ENCODE measurements at regions not wholly inside any gene's neighbourhood (a gene's known extent, or its start where the extent isn't known, plus 50 kb on each side); places are given as distances from the start of the nearest gene placed in this dataset.

DNA sequence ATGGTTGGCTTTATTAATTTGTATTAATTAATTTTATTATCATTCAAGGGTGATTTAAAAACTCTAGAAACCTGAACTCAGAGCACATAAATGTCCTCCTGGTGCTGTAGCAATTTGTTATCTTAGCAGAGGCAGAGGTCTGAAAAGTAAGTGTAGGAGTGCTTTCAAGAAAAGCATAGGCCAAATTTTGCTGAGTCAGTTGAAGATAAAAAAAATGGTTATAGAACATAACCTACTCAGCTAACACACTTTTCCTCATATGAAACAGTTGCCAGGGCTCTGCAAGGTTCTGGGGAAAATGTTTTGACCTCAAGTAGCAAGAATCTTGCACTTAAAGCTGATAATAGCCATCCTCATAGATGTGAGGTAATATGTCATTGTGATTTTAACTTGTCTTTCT, 53.5 kb upstream of the CHODL start:
- no peak overlapping the region for H2BK120ac ChIP-seq (replicated peaks; ENCODE audit: low read depth, low read length)
- TF ChIP-seq, protein P1, sequence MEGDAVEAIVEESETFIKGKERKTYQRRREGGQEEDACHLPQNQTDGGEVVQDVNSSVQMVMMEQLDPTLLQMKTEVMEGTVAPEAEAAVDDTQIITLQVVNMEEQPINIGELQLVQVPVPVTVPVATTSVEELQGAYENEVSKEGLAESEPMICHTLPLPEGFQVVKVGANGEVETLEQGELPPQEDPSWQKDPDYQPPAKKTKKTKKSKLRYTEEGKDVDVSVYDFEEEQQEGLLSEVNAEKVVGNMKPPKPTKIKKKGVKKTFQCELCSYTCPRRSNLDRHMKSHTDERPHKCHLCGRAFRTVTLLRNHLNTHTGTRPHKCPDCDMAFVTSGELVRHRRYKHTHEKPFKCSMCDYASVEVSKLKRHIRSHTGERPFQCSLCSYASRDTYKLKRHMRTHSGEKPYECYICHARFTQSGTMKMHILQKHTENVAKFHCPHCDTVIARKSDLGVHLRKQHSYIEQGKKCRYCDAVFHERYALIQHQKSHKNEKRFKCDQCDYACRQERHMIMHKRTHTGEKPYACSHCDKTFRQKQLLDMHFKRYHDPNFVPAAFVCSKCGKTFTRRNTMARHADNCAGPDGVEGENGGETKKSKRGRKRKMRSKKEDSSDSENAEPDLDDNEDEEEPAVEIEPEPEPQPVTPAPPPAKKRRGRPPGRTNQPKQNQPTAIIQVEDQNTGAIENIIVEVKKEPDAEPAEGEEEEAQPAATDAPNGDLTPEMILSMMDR (IDR thresholded peaks at IDR 0.05; ENCODE audit: control extremely low read depth in 1 of 3, insufficient read depth in 1 of 3, low read depth in 1 of 3, low read length in 3 of 3), result no peak
- TF ChIP-seq MAFK (IDR thresholded peaks at IDR 0.05; ENCODE audit: low read depth, low read length), result peak; percentile 48
- H3K9ac ChIP-seq (replicated peaks in 1 of 4; ENCODE audit: extremely low read depth in 1 of 4, low read depth in 3 of 4, low read length in 3 of 4), result no peak overlapping the region
- H3K4me3 ChIP-seq (ENCODE audit: extremely low read depth in 1 of 4, insufficient read depth in 2 of 4, low read depth in 3 of 4, low read length in 4 of 4), result no peak overlapping the region
- no peak overlapping the region for H3K14ac ChIP-seq (ENCODE audit: insufficient read length)
- no peaks in the 10 kb centered on the region for H3K23me2 ChIP-seq (ENCODE audit: low read depth, low read length)
- no peak overlapping the region for H2BK12ac ChIP-seq (ENCODE audit: low read depth, low read length)
- H3K27me3 ChIP-seq (replicated peaks in 1 of 4; ENCODE audit: control insufficient read depth in 3 of 4, extremely low read depth in 1 of 4, insufficient read depth in 3 of 4, low read length in 3 of 4), result no peaks in the 10 kb centered on the region
- FAIRE-seq (no peak), DNase-seq (ENCODE audit: low read depth in 1 of 2, low spot score in 2 of 2) (no peak)
- H3K18ac ChIP-seq (ENCODE audit: extremely low read depth, low read length), result no peak overlapping the region
- ChIA-PET CTCF (ENCODE audit: partially characterized antibody) (no interaction called here), POLR2A (ENCODE audit: partially characterized antibody) (no interaction called here)
- H3K4ac ChIP-seq (replicated peaks; ENCODE audit: insufficient read length, low read depth, low read length), result no peak overlapping the region
- no peak overlapping the region for H3K27ac ChIP-seq (ENCODE audit: low read depth, low read length)
- no peak overlapping the region for H2AK5ac ChIP-seq (ENCODE audit: low read depth, low read length)
- no peaks in the 10 kb centered on the region for H3K9me3 ChIP-seq (ENCODE audit: insufficient read depth in 2 of 2, low read depth in 1 of 2, low read length in 1 of 2)
- H3K4me1 ChIP-seq (replicated peaks in 1 of 4; ENCODE audit: control insufficient read depth in 3 of 4, insufficient read depth in 4 of 4, low read length in 3 of 4), result no peaks in the 10 kb centered on the region
- H3K36me3 ChIP-seq (ENCODE audit: control insufficient read depth in 2 of 4, insufficient read depth in 4 of 4, low read length in 3 of 4), result no peaks in the 10 kb centered on the region
- H4K91ac ChIP-seq (replicated peaks; ENCODE audit: insufficient read length, low read length), result no peak overlapping the region
- no peak overlapping the region for H3K4me2 ChIP-seq (ENCODE audit: insufficient read depth in 1 of 2, low read depth in 2 of 2, low read length in 2 of 2)
- H2BK15ac ChIP-seq (ENCODE audit: low read length), result no peak overlapping the region
- H4K20me1 ChIP-seq (replicated peaks in 1 of 2; ENCODE audit: control insufficient read depth in 1 of 2, insufficient read depth in 2 of 2, low read length in 2 of 2), result no peaks in the 10 kb centered on the region
- no peak overlapping the region for H2AFZ ChIP-seq (ENCODE audit: low read length)
- H2BK20ac ChIP-seq (ENCODE audit: low read length), result no peak overlapping the region
- no peak overlapping the region for H3K56ac ChIP-seq (replicated peaks; ENCODE audit: insufficient read length, low read depth, low read length)
- no peaks in the 10 kb centered on the region for H3K79me2 ChIP-seq (ENCODE audit: control insufficient read depth in 1 of 2, insufficient read depth in 2 of 2, low read length in 2 of 2)
- no peak overlapping the region for H3K23ac ChIP-seq (ENCODE audit: insufficient read length)
- no peak overlapping the region for H4K8ac ChIP-seq (ENCODE audit: extremely low read depth, insufficient read depth, low read length)
- H4K5ac ChIP-seq (ENCODE audit: insufficient read length, low read depth, low read length), result no peak overlapping the region
- H2BK5ac ChIP-seq (ENCODE audit: low read depth, low read length), result no peak overlapping the region
- no peaks in the 10 kb centered on the region for H3K79me1 ChIP-seq (ENCODE audit: low read depth, low read length)
